SK-N-SH (cell line): ENCODE measurements at regions not wholly inside any gene's neighbourhood (a gene's known extent, or its start where the extent isn't known, plus 50 kb on each side); places are given as distances from the start of the nearest gene placed in this dataset.
A peak's percentile ranks its signal among the peaks of the same experiment; 100 is the strongest.

Experiments
- CTCF ChIA-PET: fragments of 300-600, 350-600 bp; formaldehyde crosslinking; extraction: SDS; loops from one replicate; lab custom pipeline; 2021; lab: Yijun Ruan, JAX
- POLR2A ChIA-PET: fragments of 350-600 bp; sonication (Branson Sonifier 250); formaldehyde crosslinking; extraction: SDS; loops from one replicate; lab custom pipeline; 2020; ENCODE audit warnings: antibody characterized with exemption, inconsistent platforms; lab: Yijun Ruan, JAX
- DNase-seq: peaks from one replicate; pipeline ENCODE4 v3.0.0; 2012
- H2AFZ ChIP-seq: fragments of 200-600 bp; sonication (generic); 2 replicates; pipeline ENCODE4 v1.8.1; 2016; ENCODE audit warnings: antibody characterized with exemption, mild to moderate bottlenecking, low read depth
- H3F3A ChIP-seq: fragments of 200-600 bp; sonication (generic); replicated peaks from 2 replicates; pipeline ENCODE3; 2016; ENCODE audit warnings: antibody characterized with exemption, mild to moderate bottlenecking; ENCODE audit not compliant: insufficient read depth
- H3K27ac ChIP-seq, 2 experiments: fragments of 200-500 bp in 1 of 2; fragments of 200-600 bp in 1 of 2; sonication (Bioruptor generic) in 1 of 2; sonication (generic), shearing (Covaris generic) in 1 of 2; 2 replicates each; pipeline versions ENCODE4 v1.5.1 to v1.6.1; 2014 to 2016; ENCODE audit warnings: low read depth in 2 of 2, inconsistent platforms in 1 of 2, low read length in 1 of 2, mild to moderate bottlenecking in 1 of 2, mixed read lengths in 1 of 2
- H3K27me3 ChIP-seq: fragments of 200-600 bp; sonication (generic), shearing (Covaris generic); 2 replicates; pipeline ENCODE4 v1.6.1; 2016; ENCODE audit warnings: mixed run types; ENCODE audit not compliant: insufficient read depth
- H3K36me3 ChIP-seq, 2 experiments: fragments of 200-500 bp in 1 of 2; fragments of 200-600 bp in 1 of 2; sonication (Bioruptor generic) in 1 of 2; sonication (generic) in 1 of 2; replicated peaks in 1 of 2; 2 replicates each; pipeline versions ENCODE3 to v1.5.1; 2014 to 2016; ENCODE audit warnings: low read length in 1 of 2, mild to moderate bottlenecking in 1 of 2; ENCODE audit not compliant: insufficient read depth in 2 of 2, control insufficient read depth in 1 of 2
- H3K4me1 ChIP-seq, 2 experiments: fragments of 200-500 bp in 1 of 2; fragments of 200-600 bp in 1 of 2; sonication (Bioruptor generic) in 1 of 2; sonication (generic), shearing (Covaris generic) in 1 of 2; 2 replicates each; pipeline versions ENCODE4 v1.5.1 to v1.6.1; 2014 to 2016; ENCODE audit warnings: low read depth in 1 of 2, low read length in 1 of 2, mixed run types in 1 of 2; ENCODE audit not compliant: insufficient read depth in 2 of 2, control insufficient read depth in 1 of 2
- H3K4me2 ChIP-seq: fragments of 200-600 bp; sonication (generic), shearing (Covaris generic); 2 replicates; pipeline ENCODE4 v1.6.1; 2017; ENCODE audit warnings: mixed run types
- H3K4me3 ChIP-seq, 2 experiments: fragments of 200-500 bp in 1 of 2; fragments of 200-600 bp in 1 of 2; sonication (Bioruptor generic) in 1 of 2; sonication (generic), shearing (Covaris generic) in 1 of 2; 2 replicates each; pipeline versions ENCODE4 v1.5.1 to v1.8.1; 2014 to 2016; ENCODE audit warnings: low read depth in 2 of 2, inconsistent platforms in 1 of 2, low read length in 1 of 2, mild to moderate bottlenecking in 1 of 2, mixed read lengths in 1 of 2, moderate library complexity in 1 of 2
- H3K79me2 ChIP-seq: fragments of 200-600 bp; sonication (generic); 2 replicates; pipeline ENCODE4 v1.8.1; 2017; ENCODE audit warnings: mild to moderate bottlenecking; ENCODE audit not compliant: insufficient read depth
- H3K9ac ChIP-seq: fragments of 200-600 bp; sonication (generic); 2 replicates; pipeline ENCODE4 v1.6.1; 2017; ENCODE audit warnings: mixed run types
- H3K9me2 ChIP-seq: fragments of 200-600 bp; sonication (generic); 2 replicates; pipeline ENCODE4 v1.6.1; 2017; ENCODE audit warnings: mixed run types
- H3K9me3 ChIP-seq: fragments of 200-600 bp; sonication (generic); 2 replicates; pipeline ENCODE4 v1.6.1; 2017; ENCODE audit warnings: mixed run types, mild to moderate bottlenecking, moderate library complexity
- H4K20me1 ChIP-seq: fragments of 200-600 bp; sonication (generic); 2 replicates; pipeline ENCODE4 v1.6.1; 2017; ENCODE audit warnings: mild to moderate bottlenecking, mixed run types; ENCODE audit not compliant: insufficient read depth
- EP300 ChIP-seq, 2 experiments: IDR thresholded peaks; 2 replicates each; pipeline versions ENCODE4 v1.4.0 to v1.6.1; 2012; ENCODE audit warnings: borderline replicate concordance in 1 of 2, low read depth in 1 of 2, low read length in 1 of 2
- EZH2phosphoT487 ChIP-seq: fragments of 200-600 bp; sonication (generic); IDR thresholded peaks from 2 replicates; pipeline ENCODE4 v1.6.1; 2017; ENCODE audit warnings: low read depth, mixed run types, mild to moderate bottlenecking, antibody characterized with exemption, moderate library complexity, borderline replicate concordance
- FOXM1 ChIP-seq: IDR thresholded peaks from 2 replicates; pipeline ENCODE4 v1.4.0; 2012; ENCODE audit warnings: low read depth, mild to moderate bottlenecking
- GABPA ChIP-seq: IDR thresholded peaks from 2 replicates; pipeline ENCODE4 v1.4.0; 2012; ENCODE audit warnings: low read depth, mild to moderate bottlenecking
- GATA2 ChIP-seq: sonication (generic); formaldehyde crosslinking; IDR thresholded peaks from 2 replicates; pipeline ENCODE4 v1.5.0; 2020; ENCODE audit warnings: mild to moderate bottlenecking, missing genetic modification reagents
- MEF2A ChIP-seq: IDR thresholded peaks from 2 replicates; pipeline ENCODE4 v1.4.0; 2012; ENCODE audit warnings: low read depth, borderline replicate concordance
- NFIC ChIP-seq: IDR thresholded peaks from 2 replicates; pipeline ENCODE4 v1.4.0; 2012; ENCODE audit warnings: borderline replicate concordance
- RAD21 ChIP-seq: IDR thresholded peaks from 2 replicates; pipeline ENCODE4 v1.6.1; 2012; ENCODE audit warnings: mild to moderate bottlenecking, low read length
- RCOR1 ChIP-seq: fragments of 150-350 bp; IDR thresholded peaks from 2 replicates; pipeline ENCODE4 v1.6.1; 2017; ENCODE audit warnings: antibody characterized with exemption, low read length
- RXRA ChIP-seq: IDR thresholded peaks from 2 replicates; pipeline ENCODE4 v1.4.0; 2012; ENCODE audit warnings: low read depth, mild to moderate bottlenecking, borderline replicate concordance
- SIN3A ChIP-seq: IDR thresholded peaks from 2 replicates; pipeline ENCODE4 v1.6.1; 2012; ENCODE audit warnings: low read depth, mild to moderate bottlenecking, low read length, moderate library complexity, borderline replicate concordance
- SMC3 ChIP-seq: IDR thresholded peaks from 2 replicates; pipeline ENCODE4 v1.6.1; 2012; ENCODE audit warnings: low read depth, low read length, improper control_type of control experiment
- TCF12 ChIP-seq: IDR thresholded peaks from 2 replicates; pipeline ENCODE4 v1.4.0; 2012
- TEAD4 ChIP-seq: IDR thresholded peaks from 2 replicates; pipeline ENCODE4 v1.4.0; 2012; ENCODE audit warnings: mild to moderate bottlenecking, borderline replicate concordance; ENCODE audit not compliant: insufficient read depth
- YY1 ChIP-seq: IDR thresholded peaks from 2 replicates; pipeline ENCODE4 v1.4.0; 2012; ENCODE audit warnings: low read depth, mild to moderate bottlenecking
- WGBS: methylation state at CpG from one replicate; pipeline ENCODE4 v1.1.6; 2017; ENCODE audit warnings: low lambda C conversion rate; 5-methylcytosine and 5-hydroxymethylcytosine counted together
- TF ChIP-seq, protein P1 (sequence below): IDR thresholded peaks from 2 replicates; pipeline ENCODE4 v1.6.1; 2012; ENCODE audit warnings: mild to moderate bottlenecking, low read depth, low read length, moderate library complexity
- TF ChIP-seq, protein P2 (sequence below): fragments of 150-350 bp; IDR thresholded peaks from 2 replicates; pipeline ENCODE4 v1.6.1; 2016; ENCODE audit warnings: mild to moderate bottlenecking, low read depth, low read length
- TF ChIP-seq, protein P3 (sequence below): IDR thresholded peaks from 2 replicates; pipeline ENCODE4 v1.4.0; 2012; ENCODE audit warnings: low read depth, borderline replicate concordance
- TF ChIP-seq, protein P4 (sequence below): IDR thresholded peaks from 2 replicates; pipeline ENCODE4 v1.4.0; 2012; ENCODE audit warnings: low read depth, borderline replicate concordance

DNA sequence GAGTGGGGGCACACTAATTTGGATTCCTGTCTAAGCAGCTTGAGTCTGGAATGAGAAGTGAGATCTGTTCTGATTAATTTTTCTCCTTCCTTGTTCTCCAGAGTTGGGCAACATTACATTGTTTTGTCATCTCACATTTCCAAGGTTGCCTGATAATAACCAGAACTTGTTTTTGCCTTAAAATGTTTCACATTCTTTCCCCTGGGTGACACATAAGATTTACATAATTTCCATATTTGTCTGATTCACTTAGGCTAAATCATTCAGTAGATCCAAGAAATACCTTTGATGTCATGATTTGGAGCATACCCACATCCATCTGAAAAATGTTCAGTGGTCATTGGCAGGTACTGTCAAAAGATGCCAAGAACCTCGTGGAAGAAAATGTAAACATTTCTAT is 60.3 kb downstream of the XCL2 start (continued):
- TF ChIP-seq, protein P1, sequence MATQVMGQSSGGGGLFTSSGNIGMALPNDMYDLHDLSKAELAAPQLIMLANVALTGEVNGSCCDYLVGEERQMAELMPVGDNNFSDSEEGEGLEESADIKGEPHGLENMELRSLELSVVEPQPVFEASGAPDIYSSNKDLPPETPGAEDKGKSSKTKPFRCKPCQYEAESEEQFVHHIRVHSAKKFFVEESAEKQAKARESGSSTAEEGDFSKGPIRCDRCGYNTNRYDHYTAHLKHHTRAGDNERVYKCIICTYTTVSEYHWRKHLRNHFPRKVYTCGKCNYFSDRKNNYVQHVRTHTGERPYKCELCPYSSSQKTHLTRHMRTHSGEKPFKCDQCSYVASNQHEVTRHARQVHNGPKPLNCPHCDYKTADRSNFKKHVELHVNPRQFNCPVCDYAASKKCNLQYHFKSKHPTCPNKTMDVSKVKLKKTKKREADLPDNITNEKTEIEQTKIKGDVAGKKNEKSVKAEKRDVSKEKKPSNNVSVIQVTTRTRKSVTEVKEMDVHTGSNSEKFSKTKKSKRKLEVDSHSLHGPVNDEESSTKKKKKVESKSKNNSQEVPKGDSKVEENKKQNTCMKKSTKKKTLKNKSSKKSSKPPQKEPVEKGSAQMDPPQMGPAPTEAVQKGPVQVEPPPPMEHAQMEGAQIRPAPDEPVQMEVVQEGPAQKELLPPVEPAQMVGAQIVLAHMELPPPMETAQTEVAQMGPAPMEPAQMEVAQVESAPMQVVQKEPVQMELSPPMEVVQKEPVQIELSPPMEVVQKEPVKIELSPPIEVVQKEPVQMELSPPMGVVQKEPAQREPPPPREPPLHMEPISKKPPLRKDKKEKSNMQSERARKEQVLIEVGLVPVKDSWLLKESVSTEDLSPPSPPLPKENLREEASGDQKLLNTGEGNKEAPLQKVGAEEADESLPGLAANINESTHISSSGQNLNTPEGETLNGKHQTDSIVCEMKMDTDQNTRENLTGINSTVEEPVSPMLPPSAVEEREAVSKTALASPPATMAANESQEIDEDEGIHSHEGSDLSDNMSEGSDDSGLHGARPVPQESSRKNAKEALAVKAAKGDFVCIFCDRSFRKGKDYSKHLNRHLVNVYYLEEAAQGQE, result no peak
- TF ChIP-seq FOXM1, result peak; percentile 81
- no peak for TF ChIP-seq GABPA
- TF ChIP-seq EP300 (IDR thresholded peaks at IDR 0.05; ENCODE audit: borderline replicate concordance in 1 of 2, low read depth in 1 of 2, low read length in 1 of 2), result peak; percentile 91 to 97
- TF ChIP-seq SMC3, result no peak
- peak; percentile 75; the same call in 1 of the 2 replicates for TF ChIP-seq MEF2A
- peak; percentile 97 for TF ChIP-seq TEAD4
- TF ChIP-seq, all 33 proteins: peak for 13

DNA sequence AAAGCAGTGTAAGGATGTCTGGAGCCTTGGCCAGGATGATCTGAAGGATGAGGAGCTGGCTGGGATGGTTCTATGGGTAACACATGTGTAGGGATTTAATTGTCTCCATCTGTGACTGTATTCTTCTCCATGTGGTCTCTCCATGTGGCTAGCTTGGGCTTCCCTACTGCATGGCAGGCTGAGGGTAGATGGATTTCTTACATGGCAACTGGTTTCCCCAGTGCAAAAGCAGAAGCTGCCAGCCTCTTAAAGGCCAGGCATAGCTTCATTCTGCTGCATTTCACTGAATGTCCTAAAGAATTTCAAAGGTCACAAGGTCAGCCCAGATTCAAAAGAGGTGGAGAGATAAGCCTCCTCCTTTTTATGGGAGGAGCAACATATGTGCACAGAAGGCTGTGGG is 61.7 kb downstream of the XCL2 start:
- DNase-seq, result no peak
- Histone ChIP-seq H3K9ac (no peak overlapping the region), H3K27ac (peak overlapping the region in 1 of 2 experiments; percentile 97; a peak in 2 of 4 replicates), H3K36me3 (no peaks in the 10 kb centered on the region), H3K79me2 (no peaks in the 10 kb centered on the region), H3K9me2 (no peaks in the 10 kb centered on the region), H2AFZ (no peak overlapping the region), H4K20me1 (no peaks in the 10 kb centered on the region), H3F3A (no peaks in the 10 kb centered on the region), H3K4me3 (no peak overlapping the region)
- ChIA-PET POLR2A (no interaction called here), CTCF (no interaction called here)
- no peak for TF ChIP-seq SIN3A
- TF ChIP-seq TCF12, result peak; percentile 31; the same call in 1 of the 2 replicates
- TF ChIP-seq, all 33 proteins: peak for 1
- Histone ChIP-seq H3K27me3 (no peaks in the 10 kb centered on the region), H3K4me2 (no peak overlapping the region), H3K9me3 (no peaks in the 10 kb centered on the region), H3K4me1 (peaks cover 5 to 10% of the 10 kb centered on the region in 2 experiments; a peak in 2 of 4 replicates)

DNA sequence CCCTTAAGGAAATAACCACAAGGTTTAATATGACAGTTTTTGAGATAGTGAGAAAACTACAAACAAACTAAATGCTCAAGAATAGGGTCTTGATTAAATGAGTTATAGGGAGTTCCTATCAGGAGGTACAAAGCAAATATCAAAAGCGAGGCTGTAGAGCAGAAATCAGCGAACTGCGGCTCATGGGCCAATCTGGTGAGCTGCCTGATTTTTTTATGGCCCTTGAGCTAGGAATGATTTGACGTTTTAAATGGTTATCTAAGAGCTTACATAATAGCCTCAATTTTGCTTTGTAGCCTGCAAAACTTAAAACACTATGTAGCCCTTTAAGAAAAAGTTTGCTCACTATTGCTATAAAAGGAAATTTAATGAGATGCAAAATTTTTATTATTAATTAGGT is 62.2 kb downstream of the XCL2 start:
- H3K27me3 ChIP-seq, result no peaks in the 10 kb centered on the region
- CTCF ChIA-PET, result no interaction called here
- no peak overlapping the region for H3K4me2 ChIP-seq
- H3K9me2 ChIP-seq, result no peaks in the 10 kb centered on the region
- no peaks in the 10 kb centered on the region for H3F3A ChIP-seq
- H2AFZ ChIP-seq, result no peak overlapping the region
- no peak for DNase-seq
- peaks cover 5 to 10% of the 10 kb centered on the region in 2 experiments; a peak in 2 of 4 replicates for H3K4me1 ChIP-seq
- no peak overlapping the region for H3K9ac ChIP-seq
- no peaks in the 10 kb centered on the region for H4K20me1 ChIP-seq
- H3K9me3 ChIP-seq, result no peaks in the 10 kb centered on the region
- H3K4me3 ChIP-seq, result no peak overlapping the region
- no peaks in the 10 kb centered on the region for H3K79me2 ChIP-seq
- peak overlapping the region in 1 of 2 experiments; percentile 97; a peak in 2 of 4 replicates for H3K27ac ChIP-seq
- H3K36me3 ChIP-seq, result no peaks in the 10 kb centered on the region
- POLR2A ChIA-PET, result interaction anchor here (0.6 kb wide), 1 partner anchor 28 kb away, joined by 3 read pairs; no protein-coding TSS in a partner anchor
- 92% methylated on average over 4 of the region's 4 CpGs for whole genome bisulfite sequencing
- TF ChIP-seq TCF12 (no peak), YY1 (no peak), RCOR1 (no peak), NFIC (no peak), RXRA (no peak), GATA2 (no peak), SIN3A (no peak), RAD21 (no peak), EP300 (IDR thresholded peaks at IDR 0.05; ENCODE audit: borderline replicate concordance in 1 of 2, low read depth in 1 of 2, low read length in 1 of 2) (no peak), EZH2phosphoT487 (no peak)
- TF ChIP-seq, protein P2, sequence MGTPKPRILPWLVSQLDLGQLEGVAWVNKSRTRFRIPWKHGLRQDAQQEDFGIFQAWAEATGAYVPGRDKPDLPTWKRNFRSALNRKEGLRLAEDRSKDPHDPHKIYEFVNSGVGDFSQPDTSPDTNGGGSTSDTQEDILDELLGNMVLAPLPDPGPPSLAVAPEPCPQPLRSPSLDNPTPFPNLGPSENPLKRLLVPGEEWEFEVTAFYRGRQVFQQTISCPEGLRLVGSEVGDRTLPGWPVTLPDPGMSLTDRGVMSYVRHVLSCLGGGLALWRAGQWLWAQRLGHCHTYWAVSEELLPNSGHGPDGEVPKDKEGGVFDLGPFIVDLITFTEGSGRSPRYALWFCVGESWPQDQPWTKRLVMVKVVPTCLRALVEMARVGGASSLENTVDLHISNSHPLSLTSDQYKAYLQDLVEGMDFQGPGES, result no peak
- TF ChIP-seq, protein P3, sequence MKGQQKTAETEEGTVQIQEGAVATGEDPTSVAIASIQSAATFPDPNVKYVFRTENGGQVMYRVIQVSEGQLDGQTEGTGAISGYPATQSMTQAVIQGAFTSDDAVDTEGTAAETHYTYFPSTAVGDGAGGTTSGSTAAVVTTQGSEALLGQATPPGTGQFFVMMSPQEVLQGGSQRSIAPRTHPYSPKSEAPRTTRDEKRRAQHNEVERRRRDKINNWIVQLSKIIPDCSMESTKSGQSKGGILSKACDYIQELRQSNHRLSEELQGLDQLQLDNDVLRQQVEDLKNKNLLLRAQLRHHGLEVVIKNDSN, result no peak
- TF ChIP-seq, protein P4, sequence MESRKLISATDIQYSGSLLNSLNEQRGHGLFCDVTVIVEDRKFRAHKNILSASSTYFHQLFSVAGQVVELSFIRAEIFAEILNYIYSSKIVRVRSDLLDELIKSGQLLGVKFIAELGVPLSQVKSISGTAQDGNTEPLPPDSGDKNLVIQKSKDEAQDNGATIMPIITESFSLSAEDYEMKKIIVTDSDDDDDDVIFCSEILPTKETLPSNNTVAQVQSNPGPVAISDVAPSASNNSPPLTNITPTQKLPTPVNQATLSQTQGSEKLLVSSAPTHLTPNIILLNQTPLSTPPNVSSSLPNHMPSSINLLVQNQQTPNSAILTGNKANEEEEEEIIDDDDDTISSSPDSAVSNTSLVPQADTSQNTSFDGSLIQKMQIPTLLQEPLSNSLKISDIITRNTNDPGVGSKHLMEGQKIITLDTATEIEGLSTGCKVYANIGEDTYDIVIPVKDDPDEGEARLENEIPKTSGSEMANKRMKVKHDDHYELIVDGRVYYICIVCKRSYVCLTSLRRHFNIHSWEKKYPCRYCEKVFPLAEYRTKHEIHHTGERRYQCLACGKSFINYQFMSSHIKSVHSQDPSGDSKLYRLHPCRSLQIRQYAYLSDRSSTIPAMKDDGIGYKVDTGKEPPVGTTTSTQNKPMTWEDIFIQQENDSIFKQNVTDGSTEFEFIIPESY, result no peak
